Erythroblast (primary cell): ENCODE measurements at regions not wholly inside any gene's neighbourhood (a gene's known extent, or its start where the extent isn't known, plus 50 kb on each side); places are given as distances from the start of the nearest gene placed in this dataset.

Experiments
- GATA1 ChIP-seq: IDR thresholded peaks from 2 replicates; pipeline ENCODE4 v1.6.1; 2011; ENCODE audit warnings: low read depth, mild to moderate bottlenecking, control low read depth, low read length, moderate library complexity
- POLR2A ChIP-seq: IDR thresholded peaks from 2 replicates; pipeline ENCODE4 v1.6.1; 2011; ENCODE audit warnings: mild to moderate bottlenecking, low read length

- TF ChIP-seq POLR2A (no peak), GATA1 (no peak)
These were observed 246.8 kb downstream of the MSX2 start for GRCh38 chr5:174971210-174971609.
